SIG-M5 treated with dmso at 0.1 percent for 504 hours (cell line): ENCODE measurements at regions not wholly inside any gene's neighbourhood (a gene's known extent, or its start where the extent isn't known, plus 50 kb on each side); places are given as distances from the start of the nearest gene placed in this dataset.

ENCODE experiments used
- DNase-seq: peaks from one replicate; lab custom pipeline; 2025; ENCODE audit not compliant: unreplicated experiment; lab: John Stamatoyannopoulos, UW

DNA sequence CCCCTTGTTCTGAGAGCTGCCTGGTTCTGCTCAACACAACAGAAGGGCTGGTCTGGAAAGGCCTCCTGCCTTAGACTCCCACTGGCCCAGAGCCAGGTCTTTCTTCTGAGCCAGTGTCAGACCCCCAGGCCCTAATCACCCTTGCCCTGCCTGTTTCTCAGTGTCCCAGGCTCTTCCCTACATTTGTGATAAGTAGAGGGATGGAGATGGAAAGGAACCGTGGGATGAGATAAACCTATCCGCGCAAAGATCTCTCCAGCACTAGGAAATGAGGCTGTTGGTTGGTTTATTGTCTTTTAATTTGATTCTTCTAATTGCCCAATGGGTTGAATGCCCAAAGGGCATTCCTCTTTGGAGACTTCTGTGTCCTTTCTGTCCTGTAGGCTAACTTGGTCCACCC is 470.0 kb downstream of the TSHZ3 start:
- no peak for DNase-seq

DNA sequence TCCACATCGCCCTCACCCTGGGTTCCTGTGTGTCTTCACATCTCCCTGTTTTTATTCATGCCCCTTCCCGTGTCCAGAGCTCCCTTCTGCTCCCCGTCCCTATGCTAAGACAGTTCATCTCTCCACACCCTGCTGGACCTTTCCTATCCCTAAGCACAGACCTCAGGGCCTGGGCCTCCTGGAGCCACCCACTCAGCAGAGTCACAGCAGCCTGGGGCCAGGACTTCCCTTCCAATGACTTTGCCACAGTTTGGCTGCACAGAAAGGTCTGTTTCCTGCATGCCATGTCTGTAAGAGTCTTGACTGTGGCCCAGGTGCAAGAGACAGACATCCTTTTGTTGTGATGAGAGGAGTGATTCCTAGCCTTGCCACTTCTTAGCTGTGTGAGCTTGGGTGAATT is 470.7 kb downstream of the TSHZ3 start:
- DNase-seq: no peak

DNA sequence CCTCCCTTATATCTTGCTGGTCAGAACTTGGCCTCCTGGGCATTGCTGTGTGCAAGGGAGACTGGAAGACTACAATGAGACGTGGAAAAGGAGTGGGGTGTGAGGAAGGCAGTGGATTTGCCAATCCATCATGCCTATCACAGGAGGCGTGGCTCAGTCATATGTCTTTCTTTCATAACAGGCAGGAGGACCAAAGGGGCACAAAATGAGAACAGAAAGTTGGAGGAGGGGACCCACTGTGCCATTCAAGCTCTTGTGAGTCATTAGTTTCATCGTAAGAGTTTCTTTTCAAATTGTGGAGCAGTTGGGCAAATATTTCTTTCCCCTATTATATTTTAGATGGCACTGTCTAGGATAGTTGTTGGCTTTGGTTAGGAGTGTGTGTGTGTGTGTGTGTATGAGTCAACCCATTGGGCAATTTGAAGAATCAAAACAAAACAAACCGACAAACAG is 471.5 kb downstream of the TSHZ3 start:
- no peak for DNase-seq

GRCh38 chr19:30873691-30874090 is 475.5 kb downstream of the TSHZ3 start:
- DNase-seq: no peak

- DNase-seq: no peak
These were observed 476.2 kb downstream of the TSHZ3 start for GRCh38 chr19:30873003-30873402.

DNA sequence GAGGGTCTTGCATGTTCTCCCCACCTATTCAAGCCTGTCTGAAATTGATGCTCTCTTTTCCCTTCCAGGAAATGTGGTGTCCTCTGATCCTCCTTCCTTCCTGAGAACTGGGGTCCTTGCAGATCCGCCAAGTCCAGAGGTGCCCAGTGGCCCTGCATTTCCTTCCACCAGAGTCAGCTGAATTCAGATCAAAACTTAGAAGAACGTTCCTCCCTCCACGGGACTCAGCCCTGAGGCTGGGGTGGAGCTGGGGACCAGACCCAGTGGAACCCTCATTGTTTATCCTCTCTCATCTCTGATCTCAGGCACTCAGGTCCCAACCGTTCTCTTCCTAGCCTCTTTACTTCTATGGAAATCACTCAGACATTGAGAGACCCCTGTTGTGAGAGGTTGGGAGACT is 477.3 kb downstream of the TSHZ3 start:
- DNase-seq: no peak

DNA sequence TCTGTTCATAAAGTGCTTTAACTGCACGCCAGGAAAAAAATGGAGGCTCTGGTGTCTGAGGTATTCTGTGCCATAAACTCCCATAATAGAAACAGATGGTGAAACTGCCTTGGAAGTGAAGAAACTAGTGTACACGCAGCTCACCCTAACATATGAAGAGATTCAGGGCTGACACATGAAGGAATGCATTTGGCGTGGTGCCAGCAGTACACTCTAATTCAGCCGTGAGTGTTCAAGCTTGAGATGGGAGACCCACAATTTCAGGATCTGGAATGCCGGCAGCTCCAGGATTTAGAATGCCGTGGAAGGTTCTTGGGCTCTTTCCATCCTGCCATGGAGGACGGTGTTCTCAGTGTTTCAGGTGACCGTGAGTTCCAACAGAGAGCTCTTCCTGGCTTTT is 478.4 kb downstream of the TSHZ3 start:
- DNase-seq: no peak

GRCh38 chr19:30865511-30865910 is 483.7 kb downstream of the TSHZ3 start:
- no peak for DNase-seq

GRCh38 chr19:30864391-30865215 is 484.6 kb downstream of the TSHZ3 start:
- no peak for DNase-seq

DNA sequence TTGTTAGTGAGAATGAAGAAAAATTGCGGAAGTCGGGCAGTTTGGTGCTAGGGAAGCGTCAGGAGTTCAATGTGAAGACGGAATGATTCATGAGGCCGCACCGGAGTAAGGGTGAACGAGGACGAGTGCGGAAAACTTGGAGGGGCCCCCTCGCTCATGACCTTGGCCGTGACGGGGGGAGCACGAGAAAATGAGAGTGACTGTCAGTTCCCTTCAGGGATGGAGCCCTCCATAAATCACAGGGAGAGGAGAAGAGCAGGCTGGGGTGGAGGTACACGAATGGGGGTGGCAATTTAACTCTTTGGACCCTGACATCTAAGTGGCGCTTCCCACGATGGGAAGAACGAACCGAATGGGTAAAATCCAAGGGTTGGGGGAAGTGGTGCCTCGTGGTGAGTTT is 486.4 kb downstream of the TSHZ3 start:
- no peak for DNase-seq

- no peak for DNase-seq
These were observed 487.3 kb downstream of the TSHZ3 start for GRCh38 chr19:30861919-30862318.

- DNase-seq: no peak
These were observed 485.8 kb downstream of the ZNF536 start for GRCh38 chr19:30857966-30858490.

GRCh38 chr19:30857388-30857787 is 485.2 kb downstream of the ZNF536 start:
- DNase-seq: no peak

DNA sequence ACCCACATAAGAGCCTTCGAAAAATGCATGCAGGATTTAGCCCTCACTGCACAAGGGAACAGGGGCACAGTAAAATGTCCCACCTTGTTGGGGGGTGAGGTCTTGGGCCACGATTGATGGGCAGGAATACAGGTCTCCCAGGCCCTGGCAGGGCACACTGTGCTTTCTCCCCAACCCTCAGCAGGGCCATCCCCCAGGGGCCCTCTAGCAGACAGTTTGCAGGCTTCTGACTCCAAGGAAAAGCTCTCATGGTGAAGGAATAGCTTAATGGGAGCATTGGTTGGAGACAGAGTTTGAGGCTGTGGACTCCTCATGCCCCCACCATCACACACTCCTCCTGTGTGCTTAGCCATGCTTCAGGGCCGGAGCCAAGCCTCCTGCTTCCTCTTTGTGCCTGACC is 484.6 kb downstream of the ZNF536 start:
- DNase-seq: no peak

DNA sequence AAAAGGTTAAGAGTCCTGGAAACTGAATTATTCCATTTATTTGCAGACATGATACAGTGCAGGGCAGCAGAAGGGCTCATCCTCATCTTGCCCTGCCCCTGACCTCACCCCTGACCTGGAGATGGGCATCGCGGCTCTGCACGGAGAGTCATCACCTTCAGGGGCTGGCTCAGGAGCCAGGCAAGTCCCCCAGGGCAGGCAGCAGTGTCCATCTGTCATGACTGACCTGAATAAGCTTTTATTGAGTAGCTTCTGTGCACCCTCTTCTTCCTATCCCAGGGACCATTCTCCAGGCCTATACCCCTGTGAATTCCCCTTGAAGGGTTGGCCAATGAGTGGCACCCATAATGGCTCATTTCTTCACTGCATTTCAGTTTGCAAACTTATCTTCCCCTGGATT is 484.2 kb downstream of the ZNF536 start:
- DNase-seq: no peak

DNA sequence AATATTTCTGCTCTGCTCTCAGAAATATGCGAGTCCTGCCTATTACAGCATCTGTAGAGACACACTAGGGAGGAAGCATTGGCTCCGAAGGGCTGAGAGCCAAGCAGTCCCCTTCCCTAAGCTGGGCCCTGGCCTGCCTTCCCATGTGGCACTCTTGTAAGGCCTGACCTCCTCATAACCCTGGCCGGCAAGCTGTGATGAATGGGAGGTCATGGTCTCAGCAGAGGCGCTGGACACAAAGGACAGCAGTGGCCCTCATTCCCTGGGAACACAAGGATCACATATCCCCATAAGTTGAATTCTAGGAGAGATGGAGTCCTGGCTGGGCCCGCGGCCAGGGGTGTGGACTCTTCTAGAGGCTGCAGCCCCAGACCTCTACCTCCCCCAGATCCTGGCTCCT is 483.3 kb downstream of the ZNF536 start:
- DNase-seq: no peak

- DNase-seq: no peak
These were observed 482.5 kb downstream of the ZNF536 start for GRCh38 chr19:30854661-30855060.

DNA sequence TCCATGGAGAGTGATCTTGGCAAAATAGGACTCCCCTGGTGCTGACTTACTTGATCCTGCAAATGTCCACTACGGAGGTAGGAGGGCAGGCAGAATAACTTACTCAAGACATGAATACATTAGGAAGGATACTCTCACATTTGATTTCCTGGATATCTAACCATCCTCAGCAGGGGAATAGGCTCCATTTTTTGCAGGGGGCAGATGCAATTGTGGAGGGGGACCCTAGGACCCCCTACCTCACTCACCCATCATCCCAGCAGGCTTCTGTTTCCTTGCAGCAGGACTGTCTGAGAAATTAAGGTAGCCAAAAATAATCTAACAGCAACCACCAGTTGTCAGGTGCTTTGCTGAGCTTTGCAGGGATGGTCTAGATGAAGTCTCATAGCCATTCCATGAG is 482.0 kb downstream of the ZNF536 start:
- no peak for DNase-seq

- no peak for DNase-seq
These were observed 480.9 kb downstream of the ZNF536 start for GRCh38 chr19:30853036-30853435.

DNA sequence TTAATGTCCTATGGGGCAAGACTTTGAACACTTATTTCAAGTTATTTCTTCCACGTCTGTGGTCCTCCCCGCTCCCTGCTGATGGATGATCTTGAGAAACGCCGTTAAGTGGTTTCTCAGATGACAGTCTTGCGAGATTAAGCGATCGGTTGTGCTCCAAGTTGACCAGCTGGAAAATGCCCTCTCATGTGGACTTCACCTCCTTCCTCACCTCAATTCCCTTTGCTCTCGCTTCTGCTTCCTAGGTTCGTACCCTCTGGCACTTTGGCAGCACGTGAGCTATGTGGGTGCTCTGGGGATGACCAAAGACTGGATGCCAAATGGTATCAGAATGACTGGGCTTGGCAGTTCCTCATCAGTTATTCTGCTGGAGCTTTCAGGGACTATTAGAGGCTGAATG is 480.0 kb downstream of the ZNF536 start:
- DNase-seq: no peak

DNA sequence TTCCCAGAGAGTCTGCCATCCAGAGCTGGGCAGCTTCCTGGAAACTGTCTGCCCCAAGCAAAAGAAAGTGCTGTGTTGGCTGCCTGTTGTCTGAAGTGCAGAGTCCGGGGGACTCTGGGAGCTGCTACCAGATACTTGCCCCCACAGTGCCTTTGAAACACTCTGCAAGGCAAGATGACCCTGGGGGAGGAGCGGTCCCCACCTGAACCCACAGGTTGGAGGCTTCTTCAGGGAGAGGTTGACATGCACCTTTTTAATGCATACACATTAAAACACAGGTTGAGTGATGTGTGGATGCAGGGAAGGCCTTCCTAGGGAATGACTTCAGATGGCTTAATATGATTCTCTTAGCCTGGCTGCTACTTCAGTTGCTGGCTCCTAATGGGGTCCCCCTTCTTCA is 479.5 kb downstream of the ZNF536 start:
- DNase-seq: no peak

DNA sequence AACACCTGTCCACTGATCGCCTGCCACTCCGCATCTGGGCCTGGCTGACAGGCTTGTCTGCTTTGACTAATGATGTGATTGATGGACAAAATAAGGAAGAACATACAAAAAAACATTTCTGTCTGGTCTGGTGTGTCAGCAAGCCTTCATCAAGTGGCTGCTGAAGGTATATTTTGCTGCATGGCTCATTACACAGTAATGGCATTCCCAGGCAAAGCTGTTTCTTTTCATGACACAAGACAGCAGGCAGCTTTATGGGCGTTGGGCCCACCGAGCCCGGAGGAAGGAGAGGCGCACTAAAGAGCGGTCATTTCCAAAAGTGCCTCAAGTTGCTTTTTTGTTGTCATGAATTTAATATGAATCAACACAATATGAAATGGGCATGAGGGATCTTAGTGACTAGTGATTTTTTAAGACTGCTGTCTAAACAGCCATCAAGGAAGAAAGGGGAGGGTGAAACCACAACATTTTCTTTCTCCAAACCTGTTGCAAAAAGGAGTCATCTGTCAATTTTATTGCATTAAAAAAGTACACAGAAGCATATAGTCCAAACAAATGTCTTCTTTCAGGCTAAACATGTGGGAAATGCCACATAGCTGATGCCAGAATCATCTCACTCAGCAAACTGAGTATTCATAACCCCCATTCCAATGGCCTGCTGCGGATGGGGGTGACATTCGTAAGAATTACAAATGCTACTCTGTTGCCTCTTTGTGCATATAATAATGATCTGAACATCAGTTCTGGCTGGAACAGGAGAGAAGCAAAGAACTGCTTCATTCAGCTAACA is 476.6 kb downstream of the ZNF536 start:
- no peak for DNase-seq
